ENCODE measurements at regions not wholly inside any gene's neighbourhood (a gene's known extent, or its start where the extent isn't known, plus 50 kb on each side); places are given as distances from the start of the nearest gene placed in this dataset.

DNA sequence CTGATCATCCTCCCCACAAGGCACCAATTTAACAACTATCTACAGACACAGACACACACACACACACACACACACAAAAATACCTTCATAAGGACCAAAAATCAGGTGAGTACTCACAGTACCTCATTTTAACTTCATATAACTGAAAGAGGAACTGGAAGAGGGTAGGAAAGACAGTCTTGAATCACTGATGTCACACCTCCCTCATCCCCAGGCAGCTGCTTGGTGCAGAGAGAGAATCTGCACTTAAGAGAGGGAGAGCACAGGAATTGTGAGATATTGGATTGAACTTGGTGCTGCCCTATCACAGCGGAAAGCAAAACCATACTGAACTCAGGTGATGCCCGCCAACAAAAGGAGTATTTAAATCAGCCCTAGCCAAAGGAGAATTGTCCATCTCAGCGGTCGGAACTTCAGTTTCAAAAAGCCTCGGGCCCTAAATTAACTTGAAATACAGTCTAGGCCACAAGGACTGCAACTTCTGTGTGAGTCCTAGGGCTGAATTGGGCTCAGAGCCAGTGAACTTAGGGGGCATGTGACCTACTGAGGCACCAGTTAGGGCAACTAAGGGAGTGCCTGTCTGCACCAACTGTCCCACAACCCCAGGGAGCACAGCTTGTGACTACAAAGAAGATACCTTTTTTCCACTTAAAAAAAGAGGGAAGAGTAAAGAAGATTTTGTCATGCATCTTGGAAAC is 211.1 kb downstream of the LRATD1 start:
- TF ChIP-seq, protein P1, sequence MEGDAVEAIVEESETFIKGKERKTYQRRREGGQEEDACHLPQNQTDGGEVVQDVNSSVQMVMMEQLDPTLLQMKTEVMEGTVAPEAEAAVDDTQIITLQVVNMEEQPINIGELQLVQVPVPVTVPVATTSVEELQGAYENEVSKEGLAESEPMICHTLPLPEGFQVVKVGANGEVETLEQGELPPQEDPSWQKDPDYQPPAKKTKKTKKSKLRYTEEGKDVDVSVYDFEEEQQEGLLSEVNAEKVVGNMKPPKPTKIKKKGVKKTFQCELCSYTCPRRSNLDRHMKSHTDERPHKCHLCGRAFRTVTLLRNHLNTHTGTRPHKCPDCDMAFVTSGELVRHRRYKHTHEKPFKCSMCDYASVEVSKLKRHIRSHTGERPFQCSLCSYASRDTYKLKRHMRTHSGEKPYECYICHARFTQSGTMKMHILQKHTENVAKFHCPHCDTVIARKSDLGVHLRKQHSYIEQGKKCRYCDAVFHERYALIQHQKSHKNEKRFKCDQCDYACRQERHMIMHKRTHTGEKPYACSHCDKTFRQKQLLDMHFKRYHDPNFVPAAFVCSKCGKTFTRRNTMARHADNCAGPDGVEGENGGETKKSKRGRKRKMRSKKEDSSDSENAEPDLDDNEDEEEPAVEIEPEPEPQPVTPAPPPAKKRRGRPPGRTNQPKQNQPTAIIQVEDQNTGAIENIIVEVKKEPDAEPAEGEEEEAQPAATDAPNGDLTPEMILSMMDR (IDR thresholded peaks at IDR 0.05): no peak
- no peak for TF ChIP-seq POLR2A (IDR thresholded peaks at IDR 0.05)
